ENCODE measurements at regions not wholly inside any gene's neighbourhood (a gene's known extent, or its start where the extent isn't known, plus 50 kb on each side); places are given as distances from the start of the nearest gene placed in this dataset.

GRCh38 chr5:103657301-103657700, 94.7 kb upstream of the NUDT12 start:
- Histone ChIP-seq H3K4me3 (ENCODE audit: low read length) (no peak overlapping the region), H3K27ac (ENCODE audit: low read depth, low read length) (no peak overlapping the region), H3K9me3 (ENCODE audit: insufficient read depth, low read depth, low read length) (0 out of 2 replicates have a peak, but pooled peaks cover 2% of the 10 kb centered on the region), H3K27me3 (ENCODE audit: insufficient read depth, low read length) (no peaks in the 10 kb centered on the region), H3K36me3 (ENCODE audit: insufficient read depth, low read length) (no peaks in the 10 kb centered on the region), H3K4me1 (ENCODE audit: insufficient read depth, low read length) (peaks cover 3% of the 10 kb centered on the region; the same call in 1 of the 2 replicates), H3K9ac (ENCODE audit: low read depth, low read length) (no peak overlapping the region)
- WGBS = 94% methylated on average over 1 of the region's 3 CpGs

- Histone ChIP-seq H3K36me3 (ENCODE audit: insufficient read depth, low read length) (no peaks in the 10 kb centered on the region), H3K9me3 (ENCODE audit: insufficient read depth, low read depth, low read length) (no peaks in the 10 kb centered on the region), H3K4me3 (ENCODE audit: low read length) (no peak overlapping the region), H3K9ac (ENCODE audit: low read depth, low read length) (no peak overlapping the region), H3K27me3 (ENCODE audit: insufficient read depth, low read length) (no peaks in the 10 kb centered on the region), H3K27ac (ENCODE audit: low read depth, low read length) (peak overlapping the region; percentile 85; the same call in 1 of the 2 replicates), H3K4me1 (ENCODE audit: insufficient read depth, low read length) (peaks cover 47% of the 10 kb centered on the region)
- 96% methylated on average over 2 of the region's 2 CpGs for whole genome bisulfite sequencing
Measured at GRCh38 chr5:103648086-103648485, 85.5 kb upstream of the NUDT12 start.

- H3K9ac ChIP-seq (ENCODE audit: low read depth, low read length) = 0 out of 2 replicates have a peak overlapping the region, but pooled peaks have one; percentile 4
- peaks cover 47% of the 10 kb centered on the region for H3K4me1 ChIP-seq (ENCODE audit: insufficient read depth, low read length)
- no peaks in the 10 kb centered on the region for H3K36me3 ChIP-seq (ENCODE audit: insufficient read depth, low read length)
- H3K27me3 ChIP-seq (ENCODE audit: insufficient read depth, low read length) = no peaks in the 10 kb centered on the region
- H3K4me3 ChIP-seq (ENCODE audit: low read length) = no peak overlapping the region
- H3K9me3 ChIP-seq (ENCODE audit: insufficient read depth, low read depth, low read length) = no peaks in the 10 kb centered on the region
- peak overlapping the region; percentile 85; the same call in 1 of the 2 replicates for H3K27ac ChIP-seq (ENCODE audit: low read depth, low read length)
- 16% methylated on average over 6 of the region's 6 CpGs for WGBS
Measured at GRCh38 chr5:103646698-103647614, 84.4 kb upstream of the NUDT12 start.

DNA sequence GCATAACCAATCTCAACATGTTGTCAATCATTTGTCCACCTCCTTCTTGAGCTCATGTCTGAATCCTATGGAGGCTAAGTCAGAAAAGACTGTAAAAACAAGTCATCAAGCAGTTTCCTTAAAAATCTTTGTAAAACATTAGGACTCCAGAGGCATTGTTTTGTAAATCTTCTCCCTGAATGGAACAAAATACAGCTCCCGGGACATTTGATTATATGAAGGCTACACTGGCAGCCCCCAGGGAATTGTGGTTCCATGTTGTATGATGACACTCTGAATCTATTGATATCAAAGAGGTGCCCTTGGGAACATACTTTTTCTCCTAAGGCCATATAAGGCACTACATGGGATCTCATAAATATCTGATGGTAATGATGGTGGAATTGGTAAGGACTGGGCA, 83.2 kb upstream of the NUDT12 start:
- Histone ChIP-seq H3K36me3 (ENCODE audit: insufficient read depth, low read length) (no peaks in the 10 kb centered on the region), H3K4me1 (ENCODE audit: insufficient read depth, low read length) (peaks cover 47% of the 10 kb centered on the region), H3K27me3 (ENCODE audit: insufficient read depth, low read length) (no peaks in the 10 kb centered on the region), H3K27ac (ENCODE audit: low read depth, low read length) (peak overlapping the region; percentile 85; the same call in 1 of the 2 replicates), H3K4me3 (ENCODE audit: low read length) (no peak overlapping the region), H3K9me3 (ENCODE audit: insufficient read depth, low read depth, low read length) (no peaks in the 10 kb centered on the region), H3K9ac (ENCODE audit: low read depth, low read length) (no peak overlapping the region)
- 63% methylated on average over 1 of the region's 1 CpG for WGBS

- Histone ChIP-seq H3K4me3 (ENCODE audit: low read length) (no peak overlapping the region), H3K9me3 (ENCODE audit: insufficient read depth, low read depth, low read length) (no peaks in the 10 kb centered on the region), H3K27ac (ENCODE audit: low read depth, low read length) (no peak overlapping the region), H3K36me3 (ENCODE audit: insufficient read depth, low read length) (no peaks in the 10 kb centered on the region), H3K9ac (ENCODE audit: low read depth, low read length) (no peak overlapping the region), H3K27me3 (ENCODE audit: insufficient read depth, low read length) (no peaks in the 10 kb centered on the region), H3K4me1 (ENCODE audit: insufficient read depth, low read length) (no peaks in the 10 kb centered on the region)
Measured at GRCh38 chr5:103638979-103639378, 76.4 kb upstream of the NUDT12 start.

- Histone ChIP-seq H3K27me3 (ENCODE audit: insufficient read depth, low read length) (no peaks in the 10 kb centered on the region), H3K27ac (ENCODE audit: low read depth, low read length) (no peak overlapping the region), H3K4me1 (ENCODE audit: insufficient read depth, low read length) (peaks cover 3% of the 10 kb centered on the region; the same call in 1 of the 2 replicates), H3K4me3 (ENCODE audit: low read length) (no peak overlapping the region), H3K36me3 (ENCODE audit: insufficient read depth, low read length) (no peaks in the 10 kb centered on the region), H3K9ac (ENCODE audit: low read depth, low read length) (no peak overlapping the region), H3K9me3 (ENCODE audit: insufficient read depth, low read depth, low read length) (no peaks in the 10 kb centered on the region)
- 91% methylated on average over 3 of the region's 3 CpGs for WGBS
Measured at GRCh38 chr5:103624675-103625074, 62.1 kb upstream of the NUDT12 start.

DNA sequence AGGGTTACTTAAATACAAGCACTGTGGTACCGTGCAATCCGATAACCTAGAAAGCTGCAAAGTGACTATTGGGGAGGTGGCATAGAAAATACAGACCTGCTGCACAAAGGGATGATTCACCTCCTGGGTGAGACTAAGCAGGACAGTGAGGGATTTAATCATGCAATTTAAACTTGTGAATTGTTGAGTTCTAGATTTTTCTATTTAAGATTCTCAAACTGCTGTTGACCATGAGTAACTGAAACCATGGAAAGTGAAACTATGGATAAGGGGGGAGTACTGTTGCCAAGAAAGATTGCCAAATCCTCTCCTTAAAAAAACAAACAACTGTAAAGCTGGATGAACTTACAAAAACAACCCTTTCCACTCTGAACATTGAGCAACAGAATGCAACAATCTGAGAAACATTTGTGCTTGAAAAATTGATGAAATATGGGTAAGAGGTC, 61.5 kb upstream of the NUDT12 start:
- Histone ChIP-seq H3K27me3 (ENCODE audit: insufficient read depth, low read length) (no peaks in the 10 kb centered on the region), H3K4me3 (ENCODE audit: low read length) (no peak overlapping the region), H3K9me3 (ENCODE audit: insufficient read depth, low read depth, low read length) (no peaks in the 10 kb centered on the region), H3K9ac (ENCODE audit: low read depth, low read length) (no peak overlapping the region), H3K36me3 (ENCODE audit: insufficient read depth, low read length) (no peaks in the 10 kb centered on the region), H3K4me1 (ENCODE audit: insufficient read depth, low read length) (peaks cover 3% of the 10 kb centered on the region; the same call in 1 of the 2 replicates), H3K27ac (ENCODE audit: low read depth, low read length) (no peak overlapping the region)
- WGBS = 93% methylated on average over 2 of the region's 2 CpGs

DNA sequence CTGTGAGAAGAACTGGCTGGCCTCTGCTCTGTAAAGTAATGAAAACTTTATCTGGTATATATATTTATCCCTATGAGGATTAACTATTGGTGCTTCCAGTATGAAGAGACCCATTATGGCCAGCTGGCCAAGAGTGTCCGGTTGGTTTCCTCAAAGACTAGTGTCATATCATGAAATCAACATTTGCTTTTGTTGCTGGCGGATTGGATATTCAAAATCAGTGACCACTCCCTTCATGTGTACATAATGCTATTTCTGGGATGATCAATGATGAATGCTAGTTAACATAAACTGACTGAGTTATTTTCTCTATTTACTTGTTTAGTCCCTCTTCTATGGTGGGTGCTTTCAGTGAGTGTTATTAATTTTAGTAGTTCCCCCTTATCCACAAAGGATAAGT, 60.8 kb upstream of the NUDT12 start:
- no peak overlapping the region for H3K27ac ChIP-seq (ENCODE audit: low read depth, low read length)
- no peaks in the 10 kb centered on the region for H3K27me3 ChIP-seq (ENCODE audit: insufficient read depth, low read length)
- H3K4me1 ChIP-seq (ENCODE audit: insufficient read depth, low read length) = peaks cover 3% of the 10 kb centered on the region; the same call in 1 of the 2 replicates
- H3K4me3 ChIP-seq (ENCODE audit: low read length) = no peak overlapping the region
- WGBS = 86% methylated on average over 2 of the region's 2 CpGs
- no peaks in the 10 kb centered on the region for H3K9me3 ChIP-seq (ENCODE audit: insufficient read depth, low read depth, low read length)
- no peaks in the 10 kb centered on the region for H3K36me3 ChIP-seq (ENCODE audit: insufficient read depth, low read length)
- no peak overlapping the region for H3K9ac ChIP-seq (ENCODE audit: low read depth, low read length)

- H3K4me1 ChIP-seq (ENCODE audit: insufficient read depth, low read length) = peaks cover 3% of the 10 kb centered on the region; the same call in 1 of the 2 replicates
- no peaks in the 10 kb centered on the region for H3K36me3 ChIP-seq (ENCODE audit: insufficient read depth, low read length)
- H3K4me3 ChIP-seq (ENCODE audit: low read length) = no peak overlapping the region
- no peak overlapping the region for H3K27ac ChIP-seq (ENCODE audit: low read depth, low read length)
- no peaks in the 10 kb centered on the region for H3K27me3 ChIP-seq (ENCODE audit: insufficient read depth, low read length)
- no peaks in the 10 kb centered on the region for H3K9me3 ChIP-seq (ENCODE audit: insufficient read depth, low read depth, low read length)
- H3K9ac ChIP-seq (ENCODE audit: low read depth, low read length) = no peak overlapping the region
- 93% methylated on average over 1 of the region's 1 CpG for WGBS
Measured at GRCh38 chr5:103621548-103621930, 59.0 kb upstream of the NUDT12 start.

DNA sequence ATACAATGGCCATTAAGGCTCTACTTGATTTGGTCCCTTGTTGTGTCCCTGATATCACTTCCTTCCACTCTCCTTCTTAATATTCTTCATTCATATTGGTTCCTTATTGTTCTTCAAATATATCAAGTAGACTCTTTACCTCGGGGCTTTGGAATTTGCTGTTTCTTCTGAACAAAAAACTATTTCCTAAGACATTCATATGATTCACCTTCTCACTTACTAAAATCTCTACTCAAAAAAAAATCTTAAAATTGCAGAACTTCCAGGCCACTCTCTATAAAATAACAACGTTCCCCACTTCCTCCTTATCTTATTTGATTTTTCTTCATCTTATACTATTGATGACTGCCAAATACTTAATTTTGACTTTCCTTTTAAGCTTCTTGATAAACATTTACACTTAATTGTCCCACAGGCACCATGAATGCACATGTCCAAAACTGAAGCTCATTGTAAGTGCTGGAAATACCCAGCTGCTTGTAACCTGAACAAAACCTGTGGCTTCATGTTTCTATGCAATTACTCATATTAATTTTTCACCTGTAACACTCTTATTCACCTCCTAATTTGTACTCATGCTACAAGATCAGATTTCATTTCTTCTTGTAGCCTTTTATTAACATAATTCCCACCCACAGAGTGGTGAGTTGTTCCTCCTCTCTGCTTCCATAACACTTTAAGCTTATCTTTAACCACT, 58.4 kb upstream of the NUDT12 start:
- Histone ChIP-seq H3K4me1 (ENCODE audit: insufficient read depth, low read length) (peaks cover 3% of the 10 kb centered on the region; the same call in 1 of the 2 replicates), H3K4me3 (ENCODE audit: low read length) (no peak overlapping the region), H3K9me3 (ENCODE audit: insufficient read depth, low read depth, low read length) (no peaks in the 10 kb centered on the region), H3K27ac (ENCODE audit: low read depth, low read length) (no peak overlapping the region), H3K9ac (ENCODE audit: low read depth, low read length) (no peak overlapping the region), H3K36me3 (ENCODE audit: insufficient read depth, low read length) (no peaks in the 10 kb centered on the region), H3K27me3 (ENCODE audit: insufficient read depth, low read length) (no peaks in the 10 kb centered on the region)
- WGBS = 89% methylated on average over 2 of the region's 2 CpGs

- no peak overlapping the region for H3K4me3 ChIP-seq (ENCODE audit: low read length)
- peaks cover 12% of the 10 kb centered on the region for H3K4me1 ChIP-seq (ENCODE audit: insufficient read depth, low read length)
- no CpG with 5 or more reads among the region's 1 CpG for whole genome bisulfite sequencing
- H3K9ac ChIP-seq (ENCODE audit: low read depth, low read length) = no peak overlapping the region
- no peak overlapping the region for H3K27ac ChIP-seq (ENCODE audit: low read depth, low read length)
- H3K27me3 ChIP-seq (ENCODE audit: insufficient read depth, low read length) = no peaks in the 10 kb centered on the region
- no peaks in the 10 kb centered on the region for H3K9me3 ChIP-seq (ENCODE audit: insufficient read depth, low read depth, low read length)
- no peaks in the 10 kb centered on the region for H3K36me3 ChIP-seq (ENCODE audit: insufficient read depth, low read length)
Measured at GRCh38 chr5:103617913-103618312, 55.3 kb upstream of the NUDT12 start.

Data from HUES64 (cell line).